ENCODE measurements at regions not wholly inside any gene's neighbourhood (a gene's known extent, or its start where the extent isn't known, plus 50 kb on each side); places are given as distances from the start of the nearest gene placed in this dataset.

DNA sequence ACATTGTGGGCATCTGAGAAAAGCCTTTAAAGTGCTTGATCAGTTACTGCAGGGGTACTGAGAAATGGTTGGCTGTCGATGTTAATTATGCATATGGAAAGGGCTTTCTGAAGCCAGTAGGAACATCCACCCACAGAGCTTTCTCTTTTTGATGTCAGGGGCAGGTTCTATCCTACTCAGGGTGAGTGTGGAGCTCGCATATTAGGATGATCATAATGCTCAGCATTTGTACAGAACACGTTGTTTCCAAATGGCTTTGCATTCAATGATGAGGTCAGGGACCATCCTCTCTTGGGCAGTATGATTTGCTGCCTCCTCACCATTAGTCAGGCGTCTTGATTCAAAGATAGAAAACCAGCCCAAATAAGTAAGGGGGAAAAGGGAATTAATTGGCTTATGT, 141.9 kb downstream of the HMHB1 start:
- TF ChIP-seq, protein P1, sequence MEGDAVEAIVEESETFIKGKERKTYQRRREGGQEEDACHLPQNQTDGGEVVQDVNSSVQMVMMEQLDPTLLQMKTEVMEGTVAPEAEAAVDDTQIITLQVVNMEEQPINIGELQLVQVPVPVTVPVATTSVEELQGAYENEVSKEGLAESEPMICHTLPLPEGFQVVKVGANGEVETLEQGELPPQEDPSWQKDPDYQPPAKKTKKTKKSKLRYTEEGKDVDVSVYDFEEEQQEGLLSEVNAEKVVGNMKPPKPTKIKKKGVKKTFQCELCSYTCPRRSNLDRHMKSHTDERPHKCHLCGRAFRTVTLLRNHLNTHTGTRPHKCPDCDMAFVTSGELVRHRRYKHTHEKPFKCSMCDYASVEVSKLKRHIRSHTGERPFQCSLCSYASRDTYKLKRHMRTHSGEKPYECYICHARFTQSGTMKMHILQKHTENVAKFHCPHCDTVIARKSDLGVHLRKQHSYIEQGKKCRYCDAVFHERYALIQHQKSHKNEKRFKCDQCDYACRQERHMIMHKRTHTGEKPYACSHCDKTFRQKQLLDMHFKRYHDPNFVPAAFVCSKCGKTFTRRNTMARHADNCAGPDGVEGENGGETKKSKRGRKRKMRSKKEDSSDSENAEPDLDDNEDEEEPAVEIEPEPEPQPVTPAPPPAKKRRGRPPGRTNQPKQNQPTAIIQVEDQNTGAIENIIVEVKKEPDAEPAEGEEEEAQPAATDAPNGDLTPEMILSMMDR (IDR thresholded peaks at IDR 0.05; ENCODE audit: insufficient read depth, low read depth, low read length): no peak
- no peak for TF ChIP-seq EZH2 (IDR thresholded peaks at IDR 0.05; ENCODE audit: insufficient read depth, low read length)
